ENCODE measurements at regions not wholly inside any gene's neighbourhood (a gene's known extent, or its start where the extent isn't known, plus 50 kb on each side); places are given as distances from the start of the nearest gene placed in this dataset.

- CTCF ChIA-PET = no interaction called here
- H3K27ac Mint-ChIP-seq = no peak overlapping the region
- ATAC-seq = no peak
- H3K27me3 Mint-ChIP-seq (ENCODE audit: low read depth) = no peaks in the 10 kb centered on the region
- H3K4me1 Mint-ChIP-seq (ENCODE audit: low read depth) = no peaks in the 10 kb centered on the region
- no peak overlapping the region for H3K4me3 Mint-ChIP-seq
- H3K9me3 Mint-ChIP-seq (ENCODE audit: insufficient read depth) = peaks cover 10% of the 10 kb centered on the region
- DNase-seq = no peak
- no peaks in the 10 kb centered on the region for H3K36me3 Mint-ChIP-seq (ENCODE audit: low read depth)
- POLR2A ChIA-PET = no interaction called here
Observed at GRCh38 chr2:4840791-4841190, 851.4 kb upstream of the SOX11 start.

GRCh38 chr2:4844881-4845280 lies 847.3 kb upstream of the SOX11 start:
- Mint-ChIP-seq H3K27ac (no peak overlapping the region), H3K27me3 (ENCODE audit: low read depth) (no peaks in the 10 kb centered on the region), H3K36me3 (ENCODE audit: low read depth) (no peaks in the 10 kb centered on the region), H3K9me3 (ENCODE audit: insufficient read depth) (peaks cover 4% of the 10 kb centered on the region), H3K4me1 (ENCODE audit: low read depth) (no peaks in the 10 kb centered on the region), H3K4me3 (no peak overlapping the region)
- POLR2A ChIA-PET = no interaction called here
- ATAC-seq (no peak), DNase-seq (no peak)
- CTCF ChIA-PET = no interaction called here

GRCh38 chr2:4862031-4862430 lies 830.2 kb upstream of the SOX11 start:
- H3K9me3 Mint-ChIP-seq (ENCODE audit: insufficient read depth) = peaks cover 8% of the 10 kb centered on the region
- no peaks in the 10 kb centered on the region for H3K36me3 Mint-ChIP-seq (ENCODE audit: low read depth)
- no peak overlapping the region for H3K27ac Mint-ChIP-seq
- DNase-seq = no peak
- ChIA-PET POLR2A (no interaction called here), CTCF (no interaction called here)
- H3K4me1 Mint-ChIP-seq (ENCODE audit: low read depth) = no peaks in the 10 kb centered on the region
- H3K27me3 Mint-ChIP-seq (ENCODE audit: low read depth) = no peaks in the 10 kb centered on the region
- ATAC-seq = no peak
- no peak overlapping the region for H3K4me3 Mint-ChIP-seq

GRCh38 chr2:4866198-4866597 lies 826.0 kb upstream of the SOX11 start:
- ChIA-PET POLR2A (no interaction called here), CTCF (no interaction called here)
- no peak for ATAC-seq
- Mint-ChIP-seq H3K4me3 (no peak overlapping the region), H3K9me3 (ENCODE audit: insufficient read depth) (peaks cover 6% of the 10 kb centered on the region), H3K27ac (no peak overlapping the region), H3K36me3 (ENCODE audit: low read depth) (no peaks in the 10 kb centered on the region), H3K4me1 (ENCODE audit: low read depth) (no peaks in the 10 kb centered on the region), H3K27me3 (ENCODE audit: low read depth) (no peaks in the 10 kb centered on the region)
- DNase-seq = no peak

- Mint-ChIP-seq H3K36me3 (ENCODE audit: low read depth) (no peaks in the 10 kb centered on the region), H3K4me1 (ENCODE audit: low read depth) (no peaks in the 10 kb centered on the region), H3K27me3 (ENCODE audit: low read depth) (no peaks in the 10 kb centered on the region), H3K4me3 (no peak overlapping the region), H3K9me3 (ENCODE audit: insufficient read depth) (peaks cover 5% of the 10 kb centered on the region), H3K27ac (no peak overlapping the region)
- ChIA-PET CTCF (no interaction called here), POLR2A (no interaction called here)
- ATAC-seq (no peak), DNase-seq (no peak)
Observed at GRCh38 chr2:4868466-4868865, 823.7 kb upstream of the SOX11 start.

GRCh38 chr2:4869154-4869553 lies 823.0 kb upstream of the SOX11 start:
- Mint-ChIP-seq H3K27me3 (ENCODE audit: low read depth) (no peaks in the 10 kb centered on the region), H3K27ac (no peak overlapping the region), H3K9me3 (ENCODE audit: insufficient read depth) (peaks cover 7% of the 10 kb centered on the region), H3K4me1 (ENCODE audit: low read depth) (no peaks in the 10 kb centered on the region), H3K36me3 (ENCODE audit: low read depth) (no peaks in the 10 kb centered on the region), H3K4me3 (no peak overlapping the region)
- ChIA-PET CTCF (no interaction called here), POLR2A (no interaction called here)
- DNase-seq = no peak
- ATAC-seq = no peak

- DNase-seq = no peak
- ChIA-PET CTCF (no interaction called here), POLR2A (no interaction called here)
- no peak overlapping the region for H3K27ac Mint-ChIP-seq
- H3K27me3 Mint-ChIP-seq (ENCODE audit: low read depth) = no peaks in the 10 kb centered on the region
- no peaks in the 10 kb centered on the region for H3K4me1 Mint-ChIP-seq (ENCODE audit: low read depth)
- no peak overlapping the region for H3K4me3 Mint-ChIP-seq
- H3K9me3 Mint-ChIP-seq (ENCODE audit: insufficient read depth) = peaks cover 17% of the 10 kb centered on the region
- H3K36me3 Mint-ChIP-seq (ENCODE audit: low read depth) = no peaks in the 10 kb centered on the region
- no peak for ATAC-seq
Observed at GRCh38 chr2:4873364-4873763, 818.8 kb upstream of the SOX11 start.

- DNase-seq (no peak), ATAC-seq (no peak)
- H3K4me1 Mint-ChIP-seq (ENCODE audit: low read depth) = no peaks in the 10 kb centered on the region
- H3K27ac Mint-ChIP-seq = no peak overlapping the region
- H3K9me3 Mint-ChIP-seq (ENCODE audit: insufficient read depth) = peaks cover 17% of the 10 kb centered on the region
- no peak overlapping the region for H3K4me3 Mint-ChIP-seq
- H3K27me3 Mint-ChIP-seq (ENCODE audit: low read depth) = no peaks in the 10 kb centered on the region
- H3K36me3 Mint-ChIP-seq (ENCODE audit: low read depth) = no peaks in the 10 kb centered on the region
- ChIA-PET CTCF (no interaction called here), POLR2A (no interaction called here)
Observed at GRCh38 chr2:4873876-4874593, 818.1 kb upstream of the SOX11 start.

- H3K4me3 Mint-ChIP-seq = no peak overlapping the region
- POLR2A ChIA-PET = no interaction called here
- DNase-seq = no peak
- no peak for ATAC-seq
- peaks cover 4% of the 10 kb centered on the region for H3K9me3 Mint-ChIP-seq (ENCODE audit: insufficient read depth)
- H3K36me3 Mint-ChIP-seq (ENCODE audit: low read depth) = no peaks in the 10 kb centered on the region
- H3K27ac Mint-ChIP-seq = no peak overlapping the region
- no peaks in the 10 kb centered on the region for H3K4me1 Mint-ChIP-seq (ENCODE audit: low read depth)
- CTCF ChIA-PET = no interaction called here
- no peaks in the 10 kb centered on the region for H3K27me3 Mint-ChIP-seq (ENCODE audit: low read depth)
Observed at GRCh38 chr2:4882421-4882820, 809.8 kb upstream of the SOX11 start.

GRCh38 chr2:4882941-4883340 lies 809.2 kb upstream of the SOX11 start:
- ATAC-seq (no peak), DNase-seq (no peak)
- peaks cover 4% of the 10 kb centered on the region for H3K9me3 Mint-ChIP-seq (ENCODE audit: insufficient read depth)
- H3K4me1 Mint-ChIP-seq (ENCODE audit: low read depth) = no peaks in the 10 kb centered on the region
- no peak overlapping the region for H3K27ac Mint-ChIP-seq
- CTCF ChIA-PET = no interaction called here
- H3K27me3 Mint-ChIP-seq (ENCODE audit: low read depth) = no peaks in the 10 kb centered on the region
- POLR2A ChIA-PET = no interaction called here
- H3K4me3 Mint-ChIP-seq = no peak overlapping the region
- no peaks in the 10 kb centered on the region for H3K36me3 Mint-ChIP-seq (ENCODE audit: low read depth)

- H3K4me3 Mint-ChIP-seq = no peak overlapping the region
- no peak for DNase-seq
- H3K4me1 Mint-ChIP-seq (ENCODE audit: low read depth) = no peaks in the 10 kb centered on the region
- ATAC-seq = no peak
- no peaks in the 10 kb centered on the region for H3K36me3 Mint-ChIP-seq (ENCODE audit: low read depth)
- H3K9me3 Mint-ChIP-seq (ENCODE audit: insufficient read depth) = peaks cover 4% of the 10 kb centered on the region
- POLR2A ChIA-PET = no interaction called here
- CTCF ChIA-PET = no interaction called here
- no peaks in the 10 kb centered on the region for H3K27me3 Mint-ChIP-seq (ENCODE audit: low read depth)
- no peak overlapping the region for H3K27ac Mint-ChIP-seq
Observed at GRCh38 chr2:4883375-4883774, 808.8 kb upstream of the SOX11 start.

- H3K36me3 Mint-ChIP-seq (ENCODE audit: low read depth) = no peaks in the 10 kb centered on the region
- no peaks in the 10 kb centered on the region for H3K4me1 Mint-ChIP-seq (ENCODE audit: low read depth)
- H3K27me3 Mint-ChIP-seq (ENCODE audit: low read depth) = no peaks in the 10 kb centered on the region
- POLR2A ChIA-PET = no interaction called here
- peaks cover 4% of the 10 kb centered on the region for H3K9me3 Mint-ChIP-seq (ENCODE audit: insufficient read depth)
- H3K27ac Mint-ChIP-seq = no peak overlapping the region
- DNase-seq (no peak), ATAC-seq (no peak)
- CTCF ChIA-PET = no interaction called here
- H3K4me3 Mint-ChIP-seq = no peak overlapping the region
Observed at GRCh38 chr2:4884117-4884571, 808.0 kb upstream of the SOX11 start.

GRCh38 chr2:4891394-4891793 lies 800.8 kb upstream of the SOX11 start:
- Mint-ChIP-seq H3K9me3 (ENCODE audit: insufficient read depth) (peaks cover 6% of the 10 kb centered on the region), H3K27ac (no peak overlapping the region), H3K4me3 (no peak overlapping the region), H3K36me3 (ENCODE audit: low read depth) (no peaks in the 10 kb centered on the region), H3K4me1 (ENCODE audit: low read depth) (no peaks in the 10 kb centered on the region), H3K27me3 (ENCODE audit: low read depth) (no peaks in the 10 kb centered on the region)
- no peak for ATAC-seq
- CTCF ChIA-PET = no interaction called here
- POLR2A ChIA-PET = no interaction called here
- DNase-seq = no peak
